ENCODE measurements at regions not wholly inside any gene's neighbourhood (a gene's known extent, or its start where the extent isn't known, plus 50 kb on each side); places are given as distances from the start of the nearest gene placed in this dataset.

- TF ChIP-seq, protein P1, sequence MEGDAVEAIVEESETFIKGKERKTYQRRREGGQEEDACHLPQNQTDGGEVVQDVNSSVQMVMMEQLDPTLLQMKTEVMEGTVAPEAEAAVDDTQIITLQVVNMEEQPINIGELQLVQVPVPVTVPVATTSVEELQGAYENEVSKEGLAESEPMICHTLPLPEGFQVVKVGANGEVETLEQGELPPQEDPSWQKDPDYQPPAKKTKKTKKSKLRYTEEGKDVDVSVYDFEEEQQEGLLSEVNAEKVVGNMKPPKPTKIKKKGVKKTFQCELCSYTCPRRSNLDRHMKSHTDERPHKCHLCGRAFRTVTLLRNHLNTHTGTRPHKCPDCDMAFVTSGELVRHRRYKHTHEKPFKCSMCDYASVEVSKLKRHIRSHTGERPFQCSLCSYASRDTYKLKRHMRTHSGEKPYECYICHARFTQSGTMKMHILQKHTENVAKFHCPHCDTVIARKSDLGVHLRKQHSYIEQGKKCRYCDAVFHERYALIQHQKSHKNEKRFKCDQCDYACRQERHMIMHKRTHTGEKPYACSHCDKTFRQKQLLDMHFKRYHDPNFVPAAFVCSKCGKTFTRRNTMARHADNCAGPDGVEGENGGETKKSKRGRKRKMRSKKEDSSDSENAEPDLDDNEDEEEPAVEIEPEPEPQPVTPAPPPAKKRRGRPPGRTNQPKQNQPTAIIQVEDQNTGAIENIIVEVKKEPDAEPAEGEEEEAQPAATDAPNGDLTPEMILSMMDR (IDR thresholded peaks at IDR 0.05), result no peak
- TF ChIP-seq POLR2AphosphoS5 (IDR thresholded peaks at IDR 0.05) (no peak), POLR2A (IDR thresholded peaks at IDR 0.05) (no peak)
These were observed 645.9 kb upstream of the INTU start for GRCh38 chr4:126986828-126987227.
